Medulla oblongata (tissue), 1 donor: ENCODE measurements at regions not wholly inside any gene's neighbourhood (a gene's known extent, or its start where the extent isn't known, plus 50 kb on each side); places are given as distances from the start of the nearest gene placed in this dataset.

ENCODE experiments used
- DNase-seq: peaks from one replicate; pipeline ENCODE4 v3.0.0-alpha.2; 2015; ENCODE audit errors: extremely low spot score

DNA sequence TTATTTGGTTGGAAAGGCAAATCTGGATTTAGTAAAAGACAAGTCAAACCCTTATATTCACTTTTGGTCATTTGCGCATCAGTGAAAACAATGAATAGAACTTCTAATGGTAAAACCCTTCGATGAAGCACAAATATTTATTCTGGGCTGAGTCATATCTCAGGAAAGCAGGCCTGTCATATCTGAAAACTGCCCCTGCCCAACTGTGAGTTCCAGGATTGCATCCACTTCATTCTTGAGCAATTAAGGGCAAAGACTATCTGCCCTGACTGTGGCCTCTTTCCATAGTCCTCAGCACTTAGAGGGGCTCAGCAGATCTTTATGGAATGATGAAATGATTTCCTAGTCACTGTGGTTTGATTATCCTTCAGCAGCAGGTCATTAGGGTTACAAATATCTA lies 795.2 kb upstream of the ID2 start:
- no peak for DNase-seq

DNA sequence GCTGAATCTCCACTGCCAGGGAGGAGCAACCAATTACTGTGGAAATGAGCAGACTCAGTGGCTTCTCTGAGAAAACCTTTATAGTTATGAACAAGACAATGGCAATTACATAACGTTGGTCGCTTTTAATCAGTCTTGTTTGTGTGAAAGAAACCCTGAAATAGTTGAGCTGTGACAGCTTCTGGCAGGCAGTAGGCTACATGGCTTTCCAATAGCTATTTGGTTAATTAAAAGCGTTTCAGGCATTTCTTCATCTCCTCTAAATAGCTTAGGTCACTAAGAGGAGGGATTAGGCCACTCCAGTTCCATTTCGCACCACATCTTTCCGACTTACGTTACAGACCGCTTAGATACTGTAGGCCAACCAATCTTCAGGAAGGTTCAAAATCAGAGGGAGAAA lies 794.4 kb upstream of the ID2 start:
- DNase-seq, result no peak

DNA sequence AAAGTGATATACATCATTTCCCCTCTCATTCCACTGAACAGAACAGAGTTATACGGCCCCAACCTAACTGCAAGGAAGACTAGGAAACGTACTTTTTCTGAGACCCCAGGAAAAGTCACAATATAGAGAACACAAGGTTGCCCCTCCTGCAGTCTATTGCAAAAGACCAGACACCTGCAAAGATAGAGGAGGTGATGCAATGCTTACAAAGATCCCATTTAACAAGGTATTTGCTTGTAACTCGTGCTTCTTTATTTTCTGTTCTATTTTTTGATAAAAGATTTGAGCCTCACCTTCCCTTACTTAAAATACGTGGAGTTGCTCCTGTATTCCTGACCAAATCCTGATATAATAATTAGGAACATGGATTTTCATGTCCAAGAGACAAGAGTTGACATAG lies 793.0 kb upstream of the ID2 start:
- DNase-seq, result no peak

DNA sequence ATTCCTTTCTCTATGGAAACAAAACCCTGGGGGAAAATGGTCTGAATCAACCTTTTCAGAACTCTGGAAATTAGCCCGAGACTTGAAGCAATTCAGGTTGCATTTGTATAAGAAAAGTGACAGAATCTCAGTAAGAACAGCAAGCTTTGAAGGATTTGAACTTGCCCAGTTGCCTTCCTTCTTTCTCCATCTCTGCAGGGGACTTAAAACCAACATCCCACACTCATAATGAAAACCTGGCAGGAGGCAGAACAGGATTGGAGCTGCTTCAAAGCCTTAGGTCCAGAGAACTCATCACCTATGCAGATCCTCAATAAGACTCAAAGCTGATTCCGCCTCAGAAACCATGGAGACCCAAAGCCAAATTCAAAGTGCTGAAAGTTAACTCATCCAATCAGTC lies 790.5 kb upstream of the ID2 start:
- DNase-seq, result no peak

DNA sequence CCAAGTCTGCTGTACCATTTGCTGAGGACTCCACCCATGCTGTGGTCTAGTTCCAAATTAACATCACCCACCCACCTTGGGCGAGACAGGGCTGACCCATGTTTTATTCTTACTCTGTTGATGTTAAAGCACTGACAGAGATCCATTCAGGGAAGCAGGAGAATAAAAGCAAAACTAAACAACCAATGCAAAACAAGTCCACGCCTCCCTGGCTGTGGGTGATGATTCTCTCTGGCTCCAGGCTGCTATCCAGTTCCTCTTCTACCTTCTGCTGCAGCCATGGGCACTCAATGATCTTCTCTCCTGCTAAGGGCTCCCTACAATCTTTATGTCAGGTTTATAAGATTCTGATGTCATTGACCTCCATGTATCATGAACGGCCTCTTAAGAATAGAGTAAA lies 786.6 kb upstream of the ID2 start:
- no peak for DNase-seq

DNA sequence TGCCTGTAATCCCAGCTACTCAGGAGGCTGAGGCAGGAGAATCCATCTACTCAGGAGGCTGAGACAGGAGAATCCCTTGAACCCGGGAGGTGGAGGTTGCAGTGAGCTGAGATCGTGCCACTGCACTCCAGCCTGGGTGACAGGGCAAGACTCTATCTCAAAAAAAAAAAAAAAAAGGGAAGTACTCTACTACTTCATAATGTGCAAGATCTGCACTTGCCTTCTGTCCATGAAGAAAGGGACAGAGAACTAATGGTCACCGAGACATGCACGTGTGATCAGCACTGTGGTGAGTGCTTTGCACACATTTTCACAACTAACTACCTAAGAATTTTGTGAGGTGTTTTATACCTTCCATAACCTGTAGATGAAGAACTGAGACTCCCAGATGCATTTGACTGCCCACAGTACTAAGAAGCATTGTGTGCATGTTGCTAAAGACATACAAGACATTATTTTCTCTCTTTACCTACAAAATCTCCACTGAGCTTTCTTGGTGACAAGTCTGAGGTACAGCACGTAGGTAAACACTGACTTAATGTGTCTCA lies 784.8 kb upstream of the ID2 start:
- DNase-seq, result no peak

DNA sequence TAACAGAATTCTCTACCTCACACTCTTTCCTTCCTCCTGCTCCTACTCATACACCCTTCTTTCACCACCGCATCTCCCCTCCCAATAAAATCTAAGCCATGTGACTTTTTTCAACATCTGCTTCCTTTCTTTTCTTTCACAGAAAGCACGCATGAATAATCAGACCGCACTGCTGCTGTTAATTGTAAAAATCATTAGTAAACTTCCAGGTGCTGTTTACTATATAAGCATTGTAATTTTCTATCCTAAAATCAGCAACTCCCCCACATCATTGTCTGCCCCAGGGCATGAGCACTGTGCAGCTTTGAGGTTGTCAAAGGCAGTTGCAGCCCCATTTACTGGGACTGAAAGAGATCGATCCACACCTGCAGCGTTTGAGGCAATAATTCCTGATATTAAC lies 782.6 kb upstream of the ID2 start:
- no peak for DNase-seq

DNA sequence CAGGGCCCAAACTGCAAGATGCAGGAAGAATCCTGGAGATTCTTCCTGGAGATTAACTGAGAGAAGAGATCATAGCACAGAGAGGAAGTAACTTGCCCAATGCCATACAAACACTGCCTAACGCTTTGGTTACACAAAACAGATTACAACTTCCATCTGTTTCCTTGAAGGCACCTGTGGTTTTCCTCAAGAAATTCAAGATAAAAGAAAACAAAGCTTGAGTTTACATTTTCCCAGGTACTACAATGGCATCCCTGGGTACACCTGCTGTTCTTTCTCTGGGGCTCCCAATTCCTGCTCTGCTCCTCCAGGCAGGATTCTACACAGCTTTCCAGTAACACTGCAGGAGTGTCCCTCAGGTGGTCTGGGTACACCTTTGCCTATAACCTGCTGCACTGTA lies 781.9 kb upstream of the ID2 start:
- no peak for DNase-seq

DNA sequence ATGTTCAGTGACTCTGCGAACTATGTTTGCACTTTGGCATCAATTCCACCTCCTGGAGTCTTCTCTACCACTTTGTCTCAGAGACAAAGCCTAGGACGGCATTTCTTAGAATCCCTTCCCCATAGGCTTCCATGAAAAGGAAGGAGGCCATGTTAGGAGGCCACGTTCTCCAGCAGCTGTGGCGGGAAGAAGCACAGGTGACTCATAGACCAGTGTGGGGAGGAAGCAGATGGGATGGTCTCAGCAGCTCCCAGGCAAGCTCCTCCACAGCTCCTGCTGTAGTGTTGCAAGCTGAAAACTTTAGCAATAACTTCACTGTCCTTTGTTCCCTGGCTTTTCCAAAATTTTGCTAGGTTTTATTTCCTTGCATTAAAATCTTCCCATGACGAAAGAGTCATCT lies 781.3 kb upstream of the ID2 start:
- no peak for DNase-seq

DNA sequence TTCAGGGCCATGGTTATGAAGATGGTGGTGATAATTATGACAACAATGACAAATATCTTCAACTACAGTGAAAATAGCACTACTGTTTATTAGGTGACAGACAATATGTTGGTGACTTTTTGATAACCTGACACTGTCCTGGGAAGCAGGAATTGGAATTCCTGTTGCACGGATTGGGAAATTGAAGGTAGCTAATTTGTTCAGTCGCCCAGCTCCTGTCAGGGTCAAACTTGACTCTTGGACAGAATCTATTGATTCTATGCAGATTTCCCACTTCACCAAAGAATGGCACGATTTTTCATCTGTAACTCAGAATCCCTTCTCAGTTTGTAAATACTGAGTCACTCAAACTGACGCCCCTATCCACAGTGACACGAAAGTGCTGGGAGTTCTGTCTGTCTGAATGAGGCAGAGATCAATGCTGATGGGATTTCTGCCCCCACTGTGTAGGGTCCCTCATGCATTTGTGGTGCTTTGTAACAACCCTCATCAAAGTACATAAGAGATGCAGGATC lies 779.5 kb upstream of the ID2 start:
- DNase-seq, result no peak

DNA sequence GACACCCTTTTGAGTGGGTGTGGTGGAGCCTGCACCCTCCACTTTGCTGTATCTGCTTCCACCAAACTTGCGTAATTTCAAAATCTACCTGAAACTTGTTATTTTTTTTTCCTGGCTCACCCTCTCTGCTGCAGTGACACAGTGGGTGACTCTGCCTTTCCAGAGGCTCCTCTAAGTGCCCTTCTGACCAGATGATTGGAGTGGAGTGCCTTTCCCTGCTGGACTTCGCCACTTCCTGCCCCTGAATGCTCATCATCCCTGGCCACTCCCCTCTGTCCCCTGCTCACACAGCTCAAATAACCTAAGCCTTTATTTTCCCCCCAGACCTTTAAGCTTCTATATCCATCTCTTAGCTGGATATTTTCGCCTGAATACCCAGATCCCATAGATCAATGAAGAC lies 777.5 kb upstream of the ID2 start:
- no peak for DNase-seq

DNA sequence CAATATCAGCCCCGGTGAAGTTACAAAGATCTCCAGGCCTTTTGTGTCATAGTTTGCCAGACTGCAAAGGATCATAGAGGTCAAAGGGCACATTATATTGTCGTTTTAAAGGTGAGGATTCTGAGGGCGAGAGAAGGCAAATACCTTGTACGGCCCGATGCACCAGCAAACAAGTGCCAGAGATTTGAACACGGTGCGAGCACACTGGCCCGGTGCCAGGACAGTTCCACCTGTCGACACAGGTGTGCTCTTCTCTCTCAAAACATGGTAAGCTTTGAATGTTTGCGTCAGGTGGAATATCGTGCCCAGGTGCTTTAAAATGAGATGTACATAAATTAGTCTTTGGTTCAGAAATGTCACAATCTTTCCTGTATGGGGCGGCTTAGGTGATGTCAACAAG lies 776.1 kb upstream of the ID2 start:
- DNase-seq, result no peak

DNA sequence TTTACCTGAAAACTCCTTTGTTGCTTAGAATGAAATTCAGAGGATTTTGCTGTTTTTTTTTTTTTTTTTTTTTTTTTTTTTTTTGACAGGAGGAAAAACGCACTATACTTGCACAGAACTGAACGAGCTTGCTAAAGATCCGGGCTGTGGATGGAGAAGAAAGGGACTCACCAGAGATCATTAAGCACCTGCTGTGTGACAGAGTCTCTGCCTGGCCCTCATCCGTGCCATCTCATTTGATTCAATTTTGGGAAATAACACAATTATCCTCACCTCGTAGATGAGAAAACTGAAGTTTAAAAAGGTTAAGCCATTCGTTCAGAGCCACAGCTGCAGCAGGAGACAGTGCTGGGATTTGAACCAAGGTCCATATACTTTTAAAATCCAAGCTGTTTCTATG lies 775.4 kb upstream of the ID2 start:
- no peak for DNase-seq

DNA sequence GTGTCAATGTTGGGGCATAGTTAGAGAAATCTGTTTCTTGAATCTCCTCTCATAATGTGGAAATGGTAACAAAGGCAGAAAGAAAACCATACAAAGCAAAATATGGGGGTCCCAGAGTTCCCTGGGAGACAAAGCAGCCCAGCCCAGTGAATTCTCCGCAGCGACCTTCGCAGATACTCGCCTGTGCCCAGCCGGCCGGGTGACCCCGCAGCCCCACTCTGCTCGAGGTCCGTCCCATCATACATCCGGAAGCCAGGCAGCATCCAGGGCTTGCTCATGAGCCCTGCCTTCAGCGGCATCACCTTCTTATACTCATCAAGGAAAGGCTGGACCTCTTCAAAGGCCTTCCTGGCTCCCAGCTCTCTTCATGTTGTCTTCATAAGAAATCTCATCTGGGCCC lies 774.8 kb upstream of the ID2 start:
- DNase-seq, result no peak

DNA sequence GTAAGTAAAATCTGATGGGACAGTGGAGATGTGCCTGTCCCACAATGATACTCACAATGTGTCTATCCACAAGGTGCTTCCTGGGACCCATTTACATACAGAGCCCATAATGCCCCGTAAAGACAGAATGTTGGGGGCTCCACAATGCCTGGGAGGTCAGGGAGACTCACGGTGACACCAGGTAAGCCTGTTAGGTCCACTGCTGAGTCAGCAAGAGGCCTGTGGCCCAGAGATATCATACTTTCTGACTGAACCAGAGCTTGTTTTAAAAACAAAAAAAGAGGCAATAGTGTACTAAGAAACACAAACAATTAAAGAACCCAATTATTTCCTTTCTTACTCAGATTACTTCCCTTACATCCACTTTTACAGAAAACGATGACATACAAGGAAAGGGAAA lies 771.1 kb upstream of the ID2 start:
- DNase-seq, result no peak

DNA sequence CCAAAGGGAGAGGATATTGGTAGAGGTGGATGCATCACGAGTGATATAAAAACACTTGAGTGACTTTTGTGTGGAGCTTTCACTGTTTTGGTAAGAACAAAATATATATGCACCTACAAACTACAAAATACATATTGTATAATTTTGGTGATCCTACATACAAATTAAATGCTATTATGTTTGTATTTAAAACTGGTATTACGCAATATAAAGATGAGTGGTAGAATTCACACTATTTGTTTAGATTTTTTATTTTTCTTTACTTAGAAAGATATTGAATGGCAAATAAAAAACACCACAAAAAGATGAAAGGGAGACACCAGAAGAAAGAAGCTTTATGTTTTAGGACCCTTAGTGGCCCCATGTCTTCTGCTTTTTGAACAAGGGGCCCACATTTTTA lies 770.7 kb upstream of the ID2 start:
- no peak for DNase-seq

DNA sequence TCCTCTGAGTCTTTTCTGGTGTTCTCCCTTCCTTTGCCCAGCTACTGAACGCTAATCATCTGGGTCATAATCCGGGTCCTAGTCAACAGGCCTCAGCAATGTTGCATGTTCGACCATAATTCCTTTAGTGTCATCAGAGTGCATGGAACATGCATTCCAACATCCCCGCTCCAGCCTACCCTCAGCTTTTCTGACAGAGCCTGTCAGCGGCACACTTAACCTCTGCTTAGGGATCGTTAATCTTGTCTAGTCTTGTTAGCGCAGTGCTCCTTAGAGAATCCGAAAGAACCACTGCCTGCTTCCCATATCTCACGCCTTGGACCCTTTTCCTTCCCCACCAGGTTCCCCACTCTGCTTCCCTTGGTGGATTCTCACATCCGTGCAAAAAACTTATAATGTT lies 767.9 kb upstream of the ID2 start:
- no peak for DNase-seq

DNA sequence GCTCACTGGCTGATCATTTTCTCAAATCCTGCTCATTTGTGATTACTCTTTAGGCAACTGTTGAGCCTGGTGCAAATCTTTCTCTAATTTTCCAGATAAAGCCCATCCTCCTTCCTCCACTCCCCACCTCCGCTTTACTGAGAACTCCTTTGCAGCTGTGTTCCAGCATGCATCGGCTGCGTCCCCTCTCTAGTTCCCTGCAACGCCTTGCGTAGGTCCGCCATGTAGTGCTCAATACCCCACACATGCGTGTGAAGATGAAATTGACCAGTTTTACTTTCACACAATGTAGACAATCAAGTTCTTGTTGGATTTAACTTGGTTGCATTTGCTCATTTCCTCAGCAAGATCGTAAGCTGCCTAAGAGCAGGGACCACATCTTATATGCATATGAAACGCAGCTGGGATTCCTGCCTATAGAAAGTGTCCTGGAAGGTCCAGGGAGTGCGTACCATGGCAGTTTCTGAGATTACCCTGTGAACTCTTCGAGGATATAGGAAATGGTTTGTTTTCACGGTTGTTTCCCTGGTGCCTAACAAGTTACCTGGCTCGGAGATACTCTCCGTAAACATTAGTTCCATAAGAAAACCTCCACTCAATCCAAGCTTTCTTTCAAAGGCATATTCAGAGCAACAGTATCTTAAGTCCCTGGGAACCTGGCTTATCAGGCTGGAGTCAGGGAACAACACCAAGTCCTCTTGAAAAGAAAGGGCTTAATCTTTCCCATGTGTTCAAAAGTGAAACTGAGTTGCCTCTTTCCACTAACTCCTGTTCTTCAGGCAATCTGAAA lies 766.4 kb upstream of the ID2 start:
- DNase-seq, result no peak

DNA sequence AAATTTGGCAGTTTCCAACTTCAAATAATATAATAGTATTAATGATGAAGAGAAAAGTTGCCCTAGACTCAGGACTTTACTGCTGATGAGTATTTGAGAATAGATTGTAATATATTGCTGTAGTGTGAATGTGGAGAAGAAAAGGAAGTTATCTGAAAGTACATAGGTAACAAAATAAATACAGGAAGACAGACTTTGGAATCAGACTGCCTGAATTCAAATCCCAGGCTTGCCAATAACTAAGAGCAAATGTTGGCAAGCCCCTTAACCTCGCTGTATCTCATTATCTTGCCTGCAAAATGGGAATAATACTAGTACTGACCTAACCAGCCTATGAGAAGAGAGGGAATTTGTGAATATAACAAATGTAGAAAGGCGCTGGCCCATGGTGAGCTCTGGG lies 765.2 kb upstream of the ID2 start:
- no peak for DNase-seq

DNA sequence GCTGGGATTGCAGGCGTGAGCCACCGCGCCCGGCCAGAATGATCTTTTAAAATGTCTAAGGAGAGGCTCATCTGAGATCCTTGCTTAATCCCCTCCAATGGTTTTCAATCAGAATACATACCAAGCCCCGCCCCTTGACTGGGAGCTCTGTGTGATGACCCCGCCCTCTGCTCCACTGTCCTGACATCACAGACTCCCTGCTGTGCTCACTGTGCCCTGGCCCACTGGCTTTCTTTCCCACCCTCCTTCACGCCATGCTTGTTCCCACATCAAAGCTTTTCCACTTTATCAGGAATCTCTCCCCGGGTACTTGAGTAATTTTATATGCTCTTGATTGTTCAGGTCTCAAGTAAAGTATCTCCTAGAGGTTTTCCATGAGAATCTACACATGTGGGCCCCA lies 762.3 kb upstream of the ID2 start:
- no peak for DNase-seq

DNA sequence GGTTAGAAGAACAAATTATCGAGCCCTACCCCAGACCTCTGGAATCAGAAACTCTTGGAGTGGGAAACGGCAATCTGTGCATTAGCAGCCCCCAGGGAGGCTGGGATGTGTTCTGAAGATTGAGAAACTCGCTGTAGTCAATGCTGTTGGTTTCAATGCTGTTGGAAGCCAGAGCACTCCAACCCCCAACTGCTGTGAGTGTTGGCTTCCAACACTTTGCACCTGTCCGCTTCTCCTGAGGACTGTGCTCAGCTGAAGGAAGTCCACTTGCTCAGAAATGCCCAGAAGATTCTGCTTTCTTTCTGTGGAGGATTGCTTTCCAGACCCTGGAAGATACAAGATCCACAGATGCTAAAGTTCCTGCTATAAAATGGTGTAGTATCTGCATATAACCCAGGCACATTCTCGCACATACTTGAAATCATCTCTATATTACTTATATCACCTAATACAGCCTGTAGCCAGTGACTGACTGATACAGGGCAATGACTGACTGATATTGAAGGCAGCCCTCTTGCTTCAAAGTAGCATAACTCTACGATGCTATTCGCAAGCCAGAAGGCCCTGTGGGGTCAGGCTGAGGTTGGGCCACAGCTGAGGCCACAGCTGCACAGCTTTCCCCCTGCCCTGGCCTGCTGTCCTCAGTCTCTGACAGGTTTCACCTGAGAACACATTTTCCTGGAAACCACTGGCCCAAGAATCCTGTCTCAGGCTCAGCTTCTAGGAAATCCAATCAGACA lies 757.7 kb upstream of the ID2 start:
- DNase-seq, result no peak

DNA sequence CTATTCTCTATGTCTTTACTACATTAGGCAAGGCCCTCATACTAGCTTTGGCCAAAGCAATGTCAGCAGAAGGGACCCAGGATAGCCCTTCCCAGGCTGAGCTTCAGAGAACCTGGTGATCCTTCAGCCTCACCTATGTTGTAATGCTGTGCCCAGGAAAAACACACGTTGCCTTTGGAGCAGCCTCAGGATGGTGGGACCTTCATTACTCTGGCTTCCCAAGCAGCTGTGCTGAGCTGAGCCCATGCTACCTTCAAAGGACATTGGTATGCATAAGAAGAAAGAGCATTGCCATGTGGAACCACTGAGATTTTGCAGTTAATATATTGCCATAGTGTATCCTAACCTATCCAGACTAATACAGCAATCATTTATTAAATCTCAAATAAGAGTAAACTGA lies 756.4 kb upstream of the ID2 start:
- DNase-seq, result no peak

DNA sequence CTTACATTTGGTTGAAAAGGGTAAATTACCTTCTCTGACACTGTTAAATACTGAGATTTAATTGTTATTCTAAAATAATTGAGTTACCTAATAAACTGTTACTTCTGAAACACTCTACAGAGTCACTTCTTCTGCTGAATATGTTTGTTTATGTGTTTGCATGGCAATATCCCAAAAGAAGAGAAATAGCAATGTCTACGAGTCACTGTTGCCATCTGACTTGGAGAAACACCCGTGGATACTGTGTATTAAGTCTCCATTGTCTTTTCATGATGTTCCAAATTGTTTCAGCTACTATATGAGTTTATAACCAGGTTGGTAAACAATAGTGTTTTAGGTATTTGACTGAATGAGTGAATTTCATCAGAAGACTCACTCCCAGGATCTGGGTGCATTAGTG lies 754.2 kb upstream of the ID2 start:
- DNase-seq, result no peak
